Activated CD8-positive, alpha-beta memory T cell treated with anti-CD3 and anti-CD28 coated beads, Interleukin-2, amount 50 U/mL, for 4 hours (primary cell): ENCODE measurements at regions not wholly inside any gene's neighbourhood (a gene's known extent, or its start where the extent isn't known, plus 50 kb on each side); places are given as distances from the start of the nearest gene placed in this dataset.
"Not testable (repeated sequence)": the region's sequence is repeated elsewhere in the genome, so short reads cannot be mapped to it uniquely, and the experiment has no call there.

Experiments used
- DNase-seq: peaks from one replicate; pipeline ENCODE4 v3.0.0-alpha.2; 2020

- DNase-seq = no peak
These were observed 177.3 kb downstream of the BANP start for GRCh38 chr16:88128556-88128955.

- not testable (repeated sequence) for DNase-seq
These were observed 177.9 kb downstream of the BANP start for GRCh38 chr16:88129133-88129532.

GRCh38 chr16:88130016-88130415 is 178.8 kb downstream of the BANP start:
- no peak for DNase-seq

GRCh38 chr16:88130681-88131080 is 179.4 kb downstream of the BANP start:
- no peak for DNase-seq

- DNase-seq = no peak
These were observed 180.0 kb downstream of the BANP start for GRCh38 chr16:88131256-88131655.

- DNase-seq = no peak
These were observed 180.7 kb downstream of the BANP start for GRCh38 chr16:88131966-88132365.

- DNase-seq = no peak
These were observed 181.7 kb downstream of the BANP start for GRCh38 chr16:88132836-88133506.

GRCh38 chr16:88133507-88133843 is 182.2 kb downstream of the BANP start:
- no peak for DNase-seq

GRCh38 chr16:88134172-88134898 is 183.1 kb downstream of the BANP start:
- DNase-seq = not testable (repeated sequence)

GRCh38 chr16:88134899-88135682 is 183.9 kb downstream of the BANP start:
- DNase-seq = not testable (repeated sequence)

- DNase-seq = not testable (repeated sequence)
These were observed 185.0 kb downstream of the BANP start for GRCh38 chr16:88136211-88136713.

- not testable (repeated sequence) for DNase-seq
These were observed 185.7 kb downstream of the BANP start for GRCh38 chr16:88136939-88137338.

GRCh38 chr16:88139141-88139540 is 187.9 kb downstream of the BANP start:
- DNase-seq = not testable (repeated sequence)

GRCh38 chr16:88140195-88140594 is 189.0 kb downstream of the BANP start:
- not testable (repeated sequence) for DNase-seq

GRCh38 chr16:88141580-88141979 is 190.3 kb downstream of the BANP start:
- DNase-seq = no peak

GRCh38 chr16:88142056-88142935 is 191.1 kb downstream of the BANP start:
- DNase-seq = not testable (repeated sequence)

- DNase-seq = not testable (repeated sequence)
These were observed 192.1 kb downstream of the BANP start for GRCh38 chr16:88143122-88144027.

- no peak for DNase-seq
These were observed 192.8 kb downstream of the BANP start for GRCh38 chr16:88144028-88144511.

- DNase-seq = not testable (repeated sequence)
These were observed 194.1 kb downstream of the BANP start for GRCh38 chr16:88145376-88145775.

- DNase-seq = not testable (repeated sequence)
These were observed 194.7 kb downstream of the BANP start for GRCh38 chr16:88145824-88146405.

- not testable (repeated sequence) for DNase-seq
These were observed 196.8 kb downstream of the BANP start for GRCh38 chr16:88148078-88148477.
